Transverse colon (tissue), 4 donors: ENCODE measurements at regions not wholly inside any gene's neighbourhood (a gene's known extent, or its start where the extent isn't known, plus 50 kb on each side); places are given as distances from the start of the nearest gene placed in this dataset.

Experiments
- DNase-seq: peaks from one replicate; pipeline ENCODE4 v3.0.0-alpha.2; 2019
- H3K27ac ChIP-seq, 4 donors: fragments of 200-600 bp; sonication (generic); 2 replicates each; pipeline ENCODE4 v1.5.1; 2016 to 2018; ENCODE audit warnings: inconsistent platforms in 4 of 4
- H3K27me3 ChIP-seq: fragments of 200-600 bp; sonication (generic); 2 replicates; pipeline ENCODE4 v1.5.1; 2017; ENCODE audit warnings: inconsistent platforms
- H3K36me3 ChIP-seq, 4 donors: fragments of 200-600 bp; sonication (generic); 2 replicates each; pipeline ENCODE4 v1.5.1; 2017 to 2019; ENCODE audit warnings: inconsistent platforms in 4 of 4
- H3K4me1 ChIP-seq, 4 donors: fragments of 200-600 bp; sonication (generic); 2 replicates each; pipeline ENCODE4 v1.5.1; 2017 to 2020; ENCODE audit warnings: inconsistent platforms in 4 of 4
- H3K4me3 ChIP-seq, 4 donors: fragments of 200-600 bp; sonication (generic); 1 replicate in 1 of 4; 2 replicates in 3 of 4; pipeline versions ENCODE4 v1.5.1 to v1.6.1; 2017 to 2019; ENCODE audit warnings: inconsistent platforms in 4 of 4
- H3K9me3 ChIP-seq, 2 donors: fragments of 200-600 bp; sonication (generic); 2 replicates each; pipeline ENCODE4 v1.5.1; 2017 to 2019; ENCODE audit warnings: inconsistent platforms in 2 of 2
- CTCF ChIP-seq, 5 experiments: fragments of 200-600 bp in 3 of 5; fragments of 450-650 bp in 2 of 5; sonication (generic) in 3 of 5; IDR thresholded peaks; 1 replicate in 2 of 5; 2 replicates in 3 of 5; pipeline ENCODE4 v1.5.1; 2016 to 2017; ENCODE audit warnings: antibody characterized with exemption in 5 of 5, inconsistent platforms in 3 of 5, mild to moderate bottlenecking in 2 of 5, moderate library complexity in 1 of 5
- EP300 ChIP-seq: sonication (generic); formaldehyde crosslinking; IDR thresholded peaks from one replicate; pipeline ENCODE4 v1.6.1; 2017; ENCODE audit warnings: antibody characterized with exemption, low read depth
- POLR2A ChIP-seq: fragments of 450-650 bp; IDR thresholded peaks from one replicate; pipeline ENCODE4 v1.6.1; 2016; ENCODE audit warnings: antibody characterized with exemption, mild to moderate bottlenecking, moderate library complexity
- POLR2AphosphoS5 ChIP-seq, 3 donors: sonication (generic); formaldehyde crosslinking; IDR thresholded peaks; one replicate each; pipeline ENCODE4 v1.6.1; 2016; ENCODE audit warnings: antibody characterized with exemption in 3 of 3
- WGBS, 2 donors: methylation state at CpG; one replicate each; pipeline ENCODE4 v1.1.5; 2018; ENCODE audit warnings: low coverage in 1 of 2; 5-methylcytosine and 5-hydroxymethylcytosine counted together
- in situ Hi-C, 4 donors: fragments of 200-750 bp; cut with MboI; loops; one replicate each; pipeline versions ENCODE4 v1.15.0 to v1.15.1; 2017; ENCODE audit warnings: low sequenced_read_pairs in 3 of 4, low pct_ligation_motif_present in 1 of 4, low pct_unique_long_range_greater_than_20kb in 1 of 4
- intact Hi-C: fragments of 100-400 bp; cut with DNase I; formaldehyde crosslinking; loops from one replicate; pipeline ENCODE4 v1.15.1; 2023; ENCODE audit warnings: low total_unique reads

- peak; percentile 47 for DNase-seq
- intact Hi-C loops: no loop called here
- 34 to 43% methylated on average over 5 to 8 of the region's 8 CpGs for WGBS, 2 donors
These were observed 66.7 kb downstream of the SOX9 start for GRCh38 chr17:72187556-72187955.

GRCh38 chr17:72188801-72189200 is 68.0 kb downstream of the SOX9 start:
- 92 to 97% methylated on average over 2 of the region's 2 CpGs for WGBS, 2 donors
- in situ Hi-C loops: no loop called here
- DNase-seq: no peak
- intact Hi-C loops: no loop called here
- H3K27me3 ChIP-seq: no peaks in the 10 kb centered on the region
- H3K36me3 ChIP-seq: no peaks in the 10 kb centered on the region
- H3K9me3 ChIP-seq: no peaks in the 10 kb centered on the region
- peaks cover 0 to 6% (median 0%) of the 10 kb centered on the region in 4 donors for H3K4me1 ChIP-seq
- TF ChIP-seq POLR2AphosphoS5 (IDR thresholded peaks at IDR 0.05) (no peak), EP300 (no peak), CTCF (IDR thresholded peaks at IDR 0.05) (no peak), POLR2A (no peak)
- H3K27ac ChIP-seq: no peak overlapping the region
- no peak overlapping the region for H3K4me3 ChIP-seq

More at GRCh38 chr17:72187556-72187955, 66.7 kb downstream of the SOX9 start:
- in situ Hi-C loops: no loop called here
- Histone ChIP-seq H3K4me3 (no peak overlapping the region), H3K9me3 (no peaks in the 10 kb centered on the region), H3K27me3 (no peaks in the 10 kb centered on the region), H3K4me1 (peaks cover 0 to 6% (median 0%) of the 10 kb centered on the region in 4 donors), H3K36me3 (no peaks in the 10 kb centered on the region), H3K27ac (no peak overlapping the region)
- TF ChIP-seq EP300 (no peak), POLR2AphosphoS5 (IDR thresholded peaks at IDR 0.05) (no peak), POLR2A (no peak), CTCF (IDR thresholded peaks at IDR 0.05) (no peak)

GRCh38 chr17:72189768-72190593 is 69.2 kb downstream of the SOX9 start:
- no peak for TF ChIP-seq POLR2AphosphoS5 (IDR thresholded peaks at IDR 0.05)
- no peak for TF ChIP-seq EP300
- no peak for TF ChIP-seq CTCF (IDR thresholded peaks at IDR 0.05)
- TF ChIP-seq POLR2A: no peak
- Histone ChIP-seq H3K4me3 (no peak overlapping the region), H3K27ac (no peak overlapping the region), H3K27me3 (no peaks in the 10 kb centered on the region), H3K36me3 (no peaks in the 10 kb centered on the region), H3K4me1 (peaks cover 0 to 6% (median 0%) of the 10 kb centered on the region in 4 donors), H3K9me3 (no peaks in the 10 kb centered on the region)
- in situ Hi-C loops: no loop called here
- intact Hi-C loops: no loop called here
- DNase-seq: no peak
- 72 to 93% methylated on average over 2 to 5 of the region's 5 CpGs for WGBS, 2 donors

GRCh38 chr17:72191356-72191755 is 70.5 kb downstream of the SOX9 start:
- no peaks in the 10 kb centered on the region for H3K36me3 ChIP-seq
- in situ Hi-C loops (no loop called here), intact Hi-C loops (no loop called here)
- no peak overlapping the region for H3K4me3 ChIP-seq
- DNase-seq: no peak
- no peak overlapping the region for H3K27ac ChIP-seq
- H3K27me3 ChIP-seq: no peaks in the 10 kb centered on the region
- H3K9me3 ChIP-seq: no peaks in the 10 kb centered on the region
- WGBS, 2 donors: 78% methylated on average over 5 of the region's 5 CpGs; no CpG with 5 or more reads in 1 of the 2 donors
- no peak for TF ChIP-seq POLR2A
- no peak for TF ChIP-seq CTCF (IDR thresholded peaks at IDR 0.05)
- no peak for TF ChIP-seq EP300
- no peak for TF ChIP-seq POLR2AphosphoS5 (IDR thresholded peaks at IDR 0.05)
- H3K4me1 ChIP-seq: peaks cover 0 to 6% (median 0%) of the 10 kb centered on the region in 4 donors
